ENCODE measurements at regions not wholly inside any gene's neighbourhood (a gene's known extent, or its start where the extent isn't known, plus 50 kb on each side); places are given as distances from the start of the nearest gene placed in this dataset.

DNA sequence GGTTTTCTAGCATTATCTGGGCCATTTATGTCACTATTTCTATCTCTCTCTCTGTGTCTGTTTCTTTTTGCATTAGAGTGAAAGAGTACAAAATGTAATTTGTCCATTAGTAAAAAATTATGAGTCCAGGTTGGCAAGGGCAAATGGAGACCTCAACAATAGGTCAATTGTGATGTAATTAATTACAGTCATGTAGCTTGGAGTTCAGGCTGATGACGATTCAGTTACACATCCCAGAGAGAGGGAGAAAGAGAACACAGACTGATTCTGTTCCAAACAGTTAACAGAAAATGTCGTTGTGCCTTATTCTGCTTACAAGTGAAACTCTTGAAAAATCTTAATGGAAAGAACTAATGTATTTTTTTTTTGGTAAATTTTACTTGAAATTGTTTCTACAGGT is 83.3 kb downstream of the ATXN7L3B start:
- H3K27ac ChIP-seq = no peak overlapping the region
- intact Hi-C loops (cut with DNase I) = no loop called here

DNA sequence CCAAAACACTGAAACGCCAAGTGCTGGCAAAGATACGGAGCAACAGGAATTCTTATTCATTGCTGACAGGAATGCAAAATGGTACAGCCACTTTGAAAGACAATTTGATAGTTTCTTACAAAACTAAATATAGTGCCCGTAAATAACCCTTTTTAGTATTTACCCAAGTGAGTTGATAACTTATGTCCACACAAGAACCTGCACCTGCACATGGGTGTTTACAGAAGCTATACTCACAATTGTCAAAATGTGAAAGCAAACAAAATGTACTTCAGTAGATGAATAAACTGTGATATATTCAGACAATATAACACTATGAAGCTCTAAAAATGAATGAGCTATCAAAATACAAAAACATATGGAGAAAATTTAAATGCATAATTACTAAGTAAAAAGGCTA is 86.6 kb downstream of the ATXN7L3B start:
- intact Hi-C loops (cut with DNase I) = no loop called here
- Histone ChIP-seq H3K27ac (no peak overlapping the region), H3K36me3 (no peaks in the 10 kb centered on the region), H3K27me3 (no peaks in the 10 kb centered on the region), H3K4me3 (no peak overlapping the region), H3K4me1 (no peaks in the 10 kb centered on the region), H3K9me3 (no peaks in the 10 kb centered on the region)
- WGBS, 2 donors = 19 to 59% methylated on average over 3 of the region's 3 CpGs
- no peak for DNase-seq
- TF ChIP-seq, protein P1, sequence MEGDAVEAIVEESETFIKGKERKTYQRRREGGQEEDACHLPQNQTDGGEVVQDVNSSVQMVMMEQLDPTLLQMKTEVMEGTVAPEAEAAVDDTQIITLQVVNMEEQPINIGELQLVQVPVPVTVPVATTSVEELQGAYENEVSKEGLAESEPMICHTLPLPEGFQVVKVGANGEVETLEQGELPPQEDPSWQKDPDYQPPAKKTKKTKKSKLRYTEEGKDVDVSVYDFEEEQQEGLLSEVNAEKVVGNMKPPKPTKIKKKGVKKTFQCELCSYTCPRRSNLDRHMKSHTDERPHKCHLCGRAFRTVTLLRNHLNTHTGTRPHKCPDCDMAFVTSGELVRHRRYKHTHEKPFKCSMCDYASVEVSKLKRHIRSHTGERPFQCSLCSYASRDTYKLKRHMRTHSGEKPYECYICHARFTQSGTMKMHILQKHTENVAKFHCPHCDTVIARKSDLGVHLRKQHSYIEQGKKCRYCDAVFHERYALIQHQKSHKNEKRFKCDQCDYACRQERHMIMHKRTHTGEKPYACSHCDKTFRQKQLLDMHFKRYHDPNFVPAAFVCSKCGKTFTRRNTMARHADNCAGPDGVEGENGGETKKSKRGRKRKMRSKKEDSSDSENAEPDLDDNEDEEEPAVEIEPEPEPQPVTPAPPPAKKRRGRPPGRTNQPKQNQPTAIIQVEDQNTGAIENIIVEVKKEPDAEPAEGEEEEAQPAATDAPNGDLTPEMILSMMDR (IDR thresholded peaks at IDR 0.05) = no peak
- TF ChIP-seq EP300 (IDR thresholded peaks at IDR 0.05) (no peak), POLR2AphosphoS5 (IDR thresholded peaks at IDR 0.05) (no peak), POLR2A (IDR thresholded peaks at IDR 0.05) (no peak)

More for the DNA sequence above, 83.3 kb downstream of the ATXN7L3B start:
- H3K4me3 ChIP-seq = no peak overlapping the region
- H3K36me3 ChIP-seq = no peaks in the 10 kb centered on the region
- WGBS, 2 donors = 62 to 72% methylated on average over 2 of the region's 2 CpGs
- H3K9me3 ChIP-seq = no peaks in the 10 kb centered on the region
- H3K4me1 ChIP-seq = no peaks in the 10 kb centered on the region
- H3K27me3 ChIP-seq = no peaks in the 10 kb centered on the region
- no peak for DNase-seq
- TF ChIP-seq, protein P1 (IDR thresholded peaks at IDR 0.05) = no peak
- TF ChIP-seq POLR2AphosphoS5 (IDR thresholded peaks at IDR 0.05) (no peak), EP300 (IDR thresholded peaks at IDR 0.05) (no peak), POLR2A (IDR thresholded peaks at IDR 0.05) (no peak)

DNA sequence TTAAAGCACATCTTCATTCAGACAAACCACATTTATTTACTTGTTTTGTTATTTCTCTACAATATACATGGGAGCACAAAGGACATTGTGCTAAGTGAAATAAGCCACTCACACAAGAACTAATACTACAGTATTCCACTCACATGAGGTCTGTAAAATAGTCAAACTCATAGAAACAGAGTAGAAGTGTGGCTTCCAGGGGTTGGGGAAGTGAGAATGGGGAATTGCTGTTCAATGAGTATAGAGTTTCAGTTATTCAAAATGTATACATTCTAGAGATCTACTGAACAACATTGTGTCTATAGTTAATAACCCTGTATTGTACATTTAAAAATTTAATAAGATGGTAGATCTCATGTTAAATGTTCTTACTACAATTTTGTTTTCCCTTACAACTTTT is 88.8 kb downstream of the ATXN7L3B start:
- no peaks in the 10 kb centered on the region for H3K9me3 ChIP-seq
- H3K4me3 ChIP-seq = no peak overlapping the region
- DNase-seq = no peak
- no peaks in the 10 kb centered on the region for H3K36me3 ChIP-seq
- intact Hi-C loops (cut with DNase I) = no loop called here
- H3K27me3 ChIP-seq = no peaks in the 10 kb centered on the region
- H3K4me1 ChIP-seq = no peaks in the 10 kb centered on the region
- no peak for TF ChIP-seq EP300 (IDR thresholded peaks at IDR 0.05)
- TF ChIP-seq POLR2AphosphoS5 (IDR thresholded peaks at IDR 0.05) = no peak
- TF ChIP-seq POLR2A (IDR thresholded peaks at IDR 0.05) = no peak
- TF ChIP-seq, protein P1 (IDR thresholded peaks at IDR 0.05) = no peak
- no peak overlapping the region for H3K27ac ChIP-seq

DNA sequence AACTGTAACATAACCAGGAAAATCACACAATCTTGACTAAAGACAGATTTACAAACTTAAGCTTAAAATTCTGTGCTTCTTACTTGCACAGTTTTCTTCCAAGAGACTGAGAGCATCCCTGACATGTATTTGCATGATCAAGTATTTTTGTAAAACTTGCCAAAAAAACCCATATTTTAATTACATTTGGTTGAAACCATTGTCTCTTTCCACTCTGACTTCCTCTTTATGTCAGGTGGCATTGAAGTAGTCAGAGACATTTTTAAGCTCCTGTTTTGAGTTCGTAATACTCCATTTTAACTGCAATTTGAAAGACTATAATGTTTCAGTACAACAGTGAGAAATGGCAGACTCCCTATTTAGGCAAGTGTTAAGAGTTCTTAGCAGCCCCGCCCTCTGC is 103.6 kb downstream of the ATXN7L3B start:
- H3K4me3 ChIP-seq = no peak overlapping the region
- H3K27ac ChIP-seq = no peak overlapping the region
- no peaks in the 10 kb centered on the region for H3K4me1 ChIP-seq
- no peak for DNase-seq
- no peaks in the 10 kb centered on the region for H3K27me3 ChIP-seq
- no peak for TF ChIP-seq POLR2AphosphoS5 (IDR thresholded peaks at IDR 0.05)
- TF ChIP-seq, protein P1 (IDR thresholded peaks at IDR 0.05) = no peak
- no peaks in the 10 kb centered on the region for H3K9me3 ChIP-seq
- no peaks in the 10 kb centered on the region for H3K36me3 ChIP-seq
- 81 to 82% methylated on average over 2 of the region's 2 CpGs for WGBS, 2 donors
- intact Hi-C loops (cut with DNase I) = no loop called here

DNA sequence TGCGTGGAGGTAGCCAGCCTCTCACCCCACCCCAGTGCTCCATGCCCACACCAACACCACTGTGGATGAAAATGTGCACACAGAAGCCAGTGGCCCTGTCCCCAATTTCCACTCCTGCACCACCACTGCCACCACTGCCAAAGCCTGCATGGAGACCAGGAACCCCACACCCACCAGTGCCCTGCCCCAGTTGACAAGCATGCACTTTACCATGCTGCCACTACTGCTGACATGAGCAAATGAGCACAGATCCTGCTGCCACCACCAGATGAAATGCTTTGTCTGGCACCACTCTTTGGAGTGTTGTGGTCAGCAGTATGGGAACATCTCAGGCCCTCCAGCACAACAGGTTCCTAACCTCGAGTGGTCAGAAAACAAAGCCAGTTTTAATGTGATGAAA is 104.1 kb downstream of the ATXN7L3B start:
- TF ChIP-seq EP300 (IDR thresholded peaks at IDR 0.05) = no peak
- no peak for TF ChIP-seq POLR2A (IDR thresholded peaks at IDR 0.05)
- no peak for TF ChIP-seq POLR2AphosphoS5 (IDR thresholded peaks at IDR 0.05)
- TF ChIP-seq, protein P1 (IDR thresholded peaks at IDR 0.05) = no peak
- Histone ChIP-seq H3K27me3 (no peaks in the 10 kb centered on the region), H3K36me3 (no peaks in the 10 kb centered on the region), H3K27ac (no peak overlapping the region), H3K9me3 (no peaks in the 10 kb centered on the region), H3K4me1 (no peaks in the 10 kb centered on the region), H3K4me3 (no peak overlapping the region)
- WGBS, 2 donors = 36 to 82% methylated on average over 2 of the region's 2 CpGs
- no peak for DNase-seq
- intact Hi-C loops (cut with DNase I) = no loop called here

All from sigmoid colon (tissue), 6 donors.